HG03469 (cell line): ENCODE measurements at regions not wholly inside any gene's neighbourhood (a gene's known extent, or its start where the extent isn't known, plus 50 kb on each side); places are given as distances from the start of the nearest gene placed in this dataset.
"Not testable (repeated sequence)": the region's sequence is repeated elsewhere in the genome, so short reads cannot be mapped to it uniquely, and the experiment has no call there.

Source experiments
- ATAC-seq: cut with Tn5 transposase; IDR thresholded peaks from one replicate; pipeline ENCODE4 v1.9.1; 2021; ENCODE audit warnings: mild to moderate bottlenecking, moderate library complexity, moderate number of reproducible peaks; ENCODE audit not compliant: unreplicated experiment

GRCh38 chr6:144932621-144933020 is 647.5 kb downstream of the UTRN start:
- no peak for ATAC-seq

- no peak for ATAC-seq
Measured at GRCh38 chr6:144935181-144935580, 650.0 kb downstream of the UTRN start.

- no peak for ATAC-seq
Measured at GRCh38 chr6:144935661-144936060, 650.5 kb downstream of the UTRN start.

- ATAC-seq = no peak
Measured at GRCh38 chr6:144936764-144937163, 651.6 kb downstream of the UTRN start.

- ATAC-seq = no peak
Measured at GRCh38 chr6:144939921-144940320, 654.8 kb downstream of the UTRN start.

GRCh38 chr6:144944106-144944505 is 659.0 kb downstream of the UTRN start:
- ATAC-seq = no peak

- no peak for ATAC-seq
Measured at GRCh38 chr6:144947398-144947976, 662.4 kb downstream of the UTRN start.

- no peak for ATAC-seq
Measured at GRCh38 chr6:144951730-144952437, 666.7 kb downstream of the UTRN start.

- no peak for ATAC-seq
Measured at GRCh38 chr6:144952456-144953240, 667.5 kb downstream of the UTRN start.

- ATAC-seq = no peak
Measured at GRCh38 chr6:144953552-144954240, 668.6 kb downstream of the UTRN start.

GRCh38 chr6:144954241-144954556 is 669.1 kb downstream of the UTRN start:
- no peak for ATAC-seq

GRCh38 chr6:144955392-144955791 is 670.3 kb downstream of the UTRN start:
- no peak for ATAC-seq

GRCh38 chr6:144955859-144956258 is 670.7 kb downstream of the UTRN start:
- no peak for ATAC-seq

GRCh38 chr6:144956697-144957096 is 671.6 kb downstream of the UTRN start:
- not testable (repeated sequence) for ATAC-seq

GRCh38 chr6:144957236-144957937 is 672.3 kb downstream of the UTRN start:
- ATAC-seq = no peak

GRCh38 chr6:144969154-144969553 is 684.0 kb downstream of the UTRN start:
- no peak for ATAC-seq

- ATAC-seq = no peak
Measured at GRCh38 chr6:144969602-144970272, 684.6 kb downstream of the UTRN start.

- ATAC-seq = not testable (repeated sequence)
Measured at GRCh38 chr6:144977250-144977864, 692.2 kb downstream of the UTRN start.

- ATAC-seq = no peak
Measured at GRCh38 chr6:144978208-144978607, 693.1 kb downstream of the UTRN start.

- no peak for ATAC-seq
Measured at GRCh38 chr6:144986271-144986670, 701.1 kb downstream of the UTRN start.
